Stomach smooth muscle (tissue), 2 donors: ENCODE measurements at regions not wholly inside any gene's neighbourhood (a gene's known extent, or its start where the extent isn't known, plus 50 kb on each side); places are given as distances from the start of the nearest gene placed in this dataset.

Experiments used
- H3K27ac ChIP-seq: one replicate; pipeline ENCODE4 v1.7.0; 2013; ENCODE audit warnings: mild to moderate bottlenecking, low read length, inconsistent platforms
- H3K27me3 ChIP-seq, 2 donors: one replicate each; pipeline ENCODE4 v1.7.0; 2013; ENCODE audit warnings: low read length in 2 of 2; ENCODE audit not compliant: insufficient read depth in 2 of 2, control insufficient read depth in 1 of 2
- H3K36me3 ChIP-seq, 2 donors: one replicate each; pipeline ENCODE4 v1.7.0; 2013; ENCODE audit warnings: low read length in 2 of 2; ENCODE audit not compliant: control insufficient read depth in 2 of 2, insufficient read depth in 2 of 2
- H3K4me1 ChIP-seq: one replicate; pipeline ENCODE4 v1.7.0; 2013; ENCODE audit warnings: low read length; ENCODE audit not compliant: control insufficient read depth, insufficient read depth
- H3K4me3 ChIP-seq, 2 donors: one replicate each; pipeline ENCODE4 v1.7.0; 2013; ENCODE audit warnings: low read length in 2 of 2
- H3K9ac ChIP-seq, 2 donors: one replicate each; pipeline ENCODE4 v1.7.0; 2013; ENCODE audit warnings: low read length in 2 of 2, mild to moderate bottlenecking in 1 of 2
- H3K9me3 ChIP-seq, 2 donors: one replicate each; pipeline ENCODE4 v1.7.0; 2013; ENCODE audit warnings: low read length in 2 of 2; ENCODE audit not compliant: control insufficient read depth in 2 of 2
- donor health status: healthy.
- donor health status: Pancreatic carcinoma.

GRCh38 chr10:42479057-42479456, 159.3 kb downstream of the ZNF33B start:
- Histone ChIP-seq H3K9me3 (no peaks in the 10 kb centered on the region), H3K27me3 (peaks cover 0 to 5% of the 10 kb centered on the region in 2 donors), H3K36me3 (no peaks in the 10 kb centered on the region), H3K4me3 (no peak overlapping the region), H3K4me1 (peaks cover 3% of the 10 kb centered on the region), H3K27ac (no peak overlapping the region), H3K9ac (no peak overlapping the region)

- Histone ChIP-seq H3K4me1 (peaks cover 3% of the 10 kb centered on the region), H3K27ac (no peak overlapping the region), H3K27me3 (peaks cover 0 to 5% of the 10 kb centered on the region in 2 donors), H3K9ac (no peak overlapping the region), H3K36me3 (no peaks in the 10 kb centered on the region), H3K4me3 (no peak overlapping the region), H3K9me3 (no peaks in the 10 kb centered on the region)
These were observed 161.2 kb downstream of the ZNF33B start for GRCh38 chr10:42477170-42477569.

DNA sequence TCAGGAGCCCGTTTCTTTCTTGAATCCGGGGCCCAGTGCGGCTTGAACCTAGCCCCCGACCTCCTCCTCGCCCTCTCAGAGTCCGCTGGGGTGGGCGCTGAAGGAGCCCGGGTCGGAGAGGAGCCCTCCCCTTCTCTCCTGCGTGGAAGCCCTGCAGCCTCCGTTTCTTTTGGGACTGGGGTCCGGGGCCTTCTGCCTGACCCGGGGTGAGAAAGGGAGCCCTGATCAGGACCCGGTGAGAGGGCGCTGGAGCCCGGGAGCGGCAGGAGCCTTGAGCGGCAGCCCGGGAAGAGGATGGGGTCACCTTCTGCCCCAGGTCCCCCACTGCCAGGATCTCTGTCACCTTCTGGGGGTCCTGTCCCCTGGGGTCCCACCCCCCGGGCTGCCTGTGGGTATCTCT, 162.3 kb downstream of the ZNF33B start:
- no peak overlapping the region for H3K27ac ChIP-seq
- H3K9me3 ChIP-seq: no peaks in the 10 kb centered on the region
- H3K36me3 ChIP-seq: no peaks in the 10 kb centered on the region

DNA sequence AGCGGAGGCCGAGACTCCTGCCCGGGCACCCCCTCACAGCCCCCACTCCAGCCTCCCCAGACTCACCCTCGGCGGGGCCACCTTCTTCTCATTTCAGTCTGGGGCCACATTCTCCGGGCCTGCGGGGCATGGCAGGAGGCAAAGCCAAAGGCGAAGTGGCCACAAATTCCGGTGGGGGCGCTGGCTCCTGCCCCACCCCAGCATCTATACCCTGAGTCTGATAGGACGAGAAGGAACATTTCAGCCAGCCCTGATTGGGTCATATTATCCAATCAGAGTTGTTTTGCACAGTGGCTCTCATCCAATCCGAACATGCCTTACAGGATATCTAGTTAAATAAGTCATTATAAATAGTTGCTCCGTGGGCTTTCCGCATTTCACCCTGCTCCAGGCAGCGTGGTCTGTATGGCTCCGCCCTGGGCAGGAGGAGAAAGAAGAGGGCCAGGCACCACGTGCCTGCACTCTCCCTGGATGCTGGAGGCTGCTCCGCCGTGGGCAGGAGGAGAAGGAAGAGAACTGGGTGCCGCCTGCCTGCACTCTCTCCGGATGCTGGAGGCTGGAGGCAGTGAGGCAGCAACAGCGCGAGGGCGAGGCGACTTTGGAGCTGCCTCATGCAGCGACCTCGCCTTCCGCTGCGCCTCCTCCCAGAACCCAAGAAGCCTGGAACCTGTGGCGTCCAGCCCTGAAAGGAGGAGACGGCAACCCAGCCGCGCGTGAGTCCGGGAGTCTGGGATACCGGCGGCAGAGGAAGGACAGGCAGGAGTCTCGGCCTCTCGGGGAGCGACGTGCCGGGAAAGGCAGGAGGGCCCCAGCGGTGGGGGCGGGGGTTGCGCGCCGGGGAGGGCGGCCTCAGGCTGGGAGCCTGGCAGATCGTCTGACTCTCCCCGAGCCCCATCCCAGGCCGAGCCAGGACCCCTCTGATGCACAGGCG, 162.9 kb downstream of the ZNF33B start:
- Histone ChIP-seq H3K9ac (no peak overlapping the region), H3K27me3 (peaks cover 0 to 5% of the 10 kb centered on the region in 2 donors), H3K9me3 (no peaks in the 10 kb centered on the region), H3K27ac (no peak overlapping the region), H3K4me1 (peaks cover 3% of the 10 kb centered on the region), H3K36me3 (no peaks in the 10 kb centered on the region), H3K4me3 (peak overlapping the region; percentile 8 to 61)

More for the DNA sequence above, 162.3 kb downstream of the ZNF33B start:
- H3K4me1 ChIP-seq: peaks cover 3% of the 10 kb centered on the region
- peaks cover 0 to 5% of the 10 kb centered on the region in 2 donors for H3K27me3 ChIP-seq
- H3K4me3 ChIP-seq: peak overlapping the region in 1 of 2 donors; percentile 61
- no peak overlapping the region for H3K9ac ChIP-seq

- Histone ChIP-seq H3K9me3 (no peaks in the 10 kb centered on the region), H3K9ac (no peak overlapping the region), H3K27me3 (no peaks in the 10 kb centered on the region), H3K27ac (no peak overlapping the region), H3K4me3 (no peak overlapping the region), H3K36me3 (no peaks in the 10 kb centered on the region), H3K4me1 (no peaks in the 10 kb centered on the region)
These were observed 184.1 kb downstream of the ZNF33B start for GRCh38 chr10:42454313-42454712.

- no peaks in the 10 kb centered on the region for H3K4me1 ChIP-seq
- H3K36me3 ChIP-seq: no peaks in the 10 kb centered on the region
- no peaks in the 10 kb centered on the region for H3K27me3 ChIP-seq
- H3K9ac ChIP-seq: no peak overlapping the region
- no peak overlapping the region for H3K27ac ChIP-seq
- no peaks in the 10 kb centered on the region for H3K9me3 ChIP-seq
- H3K4me3 ChIP-seq: no peak overlapping the region
These were observed 207.3 kb downstream of the ZNF33B start for GRCh38 chr10:42431095-42431494.

DNA sequence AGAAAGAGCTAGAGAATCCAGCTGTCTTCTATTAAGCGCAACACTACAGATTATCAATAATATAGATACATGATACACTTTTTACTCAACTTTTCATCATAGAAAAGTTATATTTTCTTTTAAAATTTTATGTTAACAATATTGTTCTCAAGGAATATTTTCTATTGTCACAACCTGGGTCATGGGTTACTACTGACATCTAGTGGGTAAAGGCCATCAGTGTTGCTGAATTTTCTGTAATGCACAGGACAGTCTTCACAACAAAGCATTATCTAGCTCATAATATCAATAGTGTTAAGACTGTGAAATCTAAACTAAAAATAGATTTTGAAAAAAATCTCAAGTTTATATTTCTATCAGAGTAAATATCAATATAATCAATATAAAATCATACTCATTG, 209.8 kb downstream of the ZNF33B start:
- H3K4me3 ChIP-seq: no peak overlapping the region
- H3K27me3 ChIP-seq: no peaks in the 10 kb centered on the region
- H3K9ac ChIP-seq: no peak overlapping the region
- no peaks in the 10 kb centered on the region for H3K36me3 ChIP-seq
- no peaks in the 10 kb centered on the region for H3K9me3 ChIP-seq
- H3K27ac ChIP-seq: no peak overlapping the region
- no peaks in the 10 kb centered on the region for H3K4me1 ChIP-seq

GRCh38 chr10:42422911-42423310, 215.5 kb downstream of the ZNF33B start:
- no peaks in the 10 kb centered on the region for H3K36me3 ChIP-seq
- no peak overlapping the region for H3K27ac ChIP-seq
- no peaks in the 10 kb centered on the region for H3K9me3 ChIP-seq
- no peak overlapping the region for H3K4me3 ChIP-seq
- H3K27me3 ChIP-seq: no peaks in the 10 kb centered on the region
- no peak overlapping the region for H3K9ac ChIP-seq
- no peaks in the 10 kb centered on the region for H3K4me1 ChIP-seq

DNA sequence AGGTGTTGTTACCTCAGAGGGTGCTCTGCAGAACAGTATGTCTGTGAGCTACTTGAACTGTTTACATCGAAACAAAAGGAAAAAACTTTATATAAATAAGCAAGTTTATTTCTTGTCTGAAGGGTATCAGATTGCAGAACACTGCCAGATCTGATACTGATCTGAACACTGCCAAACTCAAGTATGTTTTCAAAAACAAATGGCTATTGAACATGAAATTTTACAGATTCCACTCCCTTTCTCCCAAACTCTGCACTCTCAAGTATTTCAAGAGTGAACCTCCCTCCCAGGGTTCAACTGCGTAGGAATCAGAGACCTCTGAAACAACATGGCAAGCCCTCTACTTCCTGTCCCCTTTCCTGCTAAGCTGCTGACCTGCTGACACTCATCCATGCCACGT, 216.6 kb downstream of the ZNF33B start:
- no peaks in the 10 kb centered on the region for H3K36me3 ChIP-seq
- H3K4me3 ChIP-seq: no peak overlapping the region
- no peaks in the 10 kb centered on the region for H3K4me1 ChIP-seq
- no peaks in the 10 kb centered on the region for H3K27me3 ChIP-seq
- H3K9me3 ChIP-seq: no peaks in the 10 kb centered on the region
- no peak overlapping the region for H3K9ac ChIP-seq
- no peak overlapping the region for H3K27ac ChIP-seq

DNA sequence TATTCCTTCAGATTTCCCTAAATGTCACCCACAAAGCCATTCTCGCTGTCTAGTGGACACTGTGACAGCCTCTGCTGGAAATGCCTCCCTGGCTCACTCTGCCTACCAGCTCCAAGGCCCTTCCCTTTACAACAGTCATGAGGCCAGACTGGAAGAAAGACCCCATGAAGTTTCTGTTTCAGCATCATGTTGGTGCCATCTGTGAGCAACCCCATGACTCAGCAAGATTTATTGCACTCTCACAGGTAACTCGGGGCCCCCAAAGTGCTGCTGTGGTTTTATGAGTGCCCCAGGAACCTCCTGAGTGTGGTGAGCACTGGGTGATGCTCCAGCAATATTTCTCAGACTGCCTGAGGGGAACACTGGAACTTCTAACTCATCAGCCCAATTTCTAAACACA, 218.6 kb downstream of the ZNF33B start:
- Histone ChIP-seq H3K9me3 (no peaks in the 10 kb centered on the region), H3K27me3 (no peaks in the 10 kb centered on the region), H3K9ac (no peak overlapping the region), H3K4me1 (no peaks in the 10 kb centered on the region), H3K4me3 (no peak overlapping the region), H3K36me3 (no peaks in the 10 kb centered on the region), H3K27ac (no peak overlapping the region)

- Histone ChIP-seq H3K9me3 (no peaks in the 10 kb centered on the region), H3K27ac (no peak overlapping the region), H3K36me3 (no peaks in the 10 kb centered on the region), H3K4me3 (no peak overlapping the region), H3K4me1 (no peaks in the 10 kb centered on the region), H3K9ac (no peak overlapping the region), H3K27me3 (no peaks in the 10 kb centered on the region)
These were observed 257.3 kb downstream of the ZNF33B start for GRCh38 chr10:42380926-42381547.
